ENCODE measurements at regions not wholly inside any gene's neighbourhood (a gene's known extent, or its start where the extent isn't known, plus 50 kb on each side); places are given as distances from the start of the nearest gene placed in this dataset.

- no peak overlapping the region for H3K4me3 Mint-ChIP-seq (ENCODE audit: low read depth)
- no peak for TF ChIP-seq CTCF (IDR thresholded peaks at IDR 0.05; ENCODE audit: unreplicated experiment)
- peaks cover 10% of the 10 kb centered on the region for H3K9me3 Mint-ChIP-seq (ENCODE audit: low read depth)
- H3K36me3 Mint-ChIP-seq (ENCODE audit: insufficient read depth) = no peaks in the 10 kb centered on the region
- H3K4me1 Mint-ChIP-seq (ENCODE audit: low read depth) = peaks cover 4% of the 10 kb centered on the region
- H3K27ac Mint-ChIP-seq = no peak overlapping the region
- no peak for DNase-seq (ENCODE audit: low spot score, unreplicated experiment)
- H3K27me3 Mint-ChIP-seq = no peaks in the 10 kb centered on the region
Measured at GRCh38 chr5:124072570-124072969, 560.6 kb downstream of the CSNK1G3 start.

- no peak for TF ChIP-seq CTCF (IDR thresholded peaks at IDR 0.05; ENCODE audit: unreplicated experiment)
- no peak overlapping the region for H3K27ac Mint-ChIP-seq
- no peak for DNase-seq (ENCODE audit: low spot score, unreplicated experiment)
- H3K36me3 Mint-ChIP-seq (ENCODE audit: insufficient read depth) = no peaks in the 10 kb centered on the region
- H3K4me1 Mint-ChIP-seq (ENCODE audit: low read depth) = peaks cover 11% of the 10 kb centered on the region
- no peak overlapping the region for H3K4me3 Mint-ChIP-seq (ENCODE audit: low read depth)
- peaks cover 6% of the 10 kb centered on the region for H3K9me3 Mint-ChIP-seq (ENCODE audit: low read depth)
- no peaks in the 10 kb centered on the region for H3K27me3 Mint-ChIP-seq
Measured at GRCh38 chr5:124071039-124071438, 559.1 kb downstream of the CSNK1G3 start.

- no peak for DNase-seq (ENCODE audit: low spot score, unreplicated experiment)
- H3K4me3 Mint-ChIP-seq (ENCODE audit: low read depth) = no peak overlapping the region
- no peak overlapping the region for H3K27ac Mint-ChIP-seq
- H3K36me3 Mint-ChIP-seq (ENCODE audit: insufficient read depth) = no peaks in the 10 kb centered on the region
- TF ChIP-seq CTCF (IDR thresholded peaks at IDR 0.05; ENCODE audit: unreplicated experiment) = no peak
- peaks cover 13% of the 10 kb centered on the region for H3K4me1 Mint-ChIP-seq (ENCODE audit: low read depth)
- no peaks in the 10 kb centered on the region for H3K27me3 Mint-ChIP-seq
- peaks cover 11% of the 10 kb centered on the region for H3K9me3 Mint-ChIP-seq (ENCODE audit: low read depth)
Measured at GRCh38 chr5:124065508-124065907, 553.5 kb downstream of the CSNK1G3 start.

GRCh38 chr5:124064956-124065355 lies 553.0 kb downstream of the CSNK1G3 start:
- H3K4me1 Mint-ChIP-seq (ENCODE audit: low read depth) = peaks cover 19% of the 10 kb centered on the region
- no peaks in the 10 kb centered on the region for H3K36me3 Mint-ChIP-seq (ENCODE audit: insufficient read depth)
- peaks cover 11% of the 10 kb centered on the region for H3K9me3 Mint-ChIP-seq (ENCODE audit: low read depth)
- H3K27me3 Mint-ChIP-seq = no peaks in the 10 kb centered on the region
- no peak overlapping the region for H3K27ac Mint-ChIP-seq
- no peak for DNase-seq (ENCODE audit: low spot score, unreplicated experiment)
- H3K4me3 Mint-ChIP-seq (ENCODE audit: low read depth) = no peak overlapping the region
- TF ChIP-seq CTCF (IDR thresholded peaks at IDR 0.05; ENCODE audit: unreplicated experiment) = no peak

GRCh38 chr5:124061663-124062062 lies 549.7 kb downstream of the CSNK1G3 start:
- Mint-ChIP-seq H3K9me3 (ENCODE audit: low read depth) (peaks cover 9% of the 10 kb centered on the region), H3K36me3 (ENCODE audit: insufficient read depth) (no peaks in the 10 kb centered on the region), H3K4me3 (ENCODE audit: low read depth) (no peak overlapping the region), H3K4me1 (ENCODE audit: low read depth) (peaks cover 44% of the 10 kb centered on the region), H3K27me3 (no peaks in the 10 kb centered on the region), H3K27ac (no peak overlapping the region)
- no peak for DNase-seq (ENCODE audit: low spot score, unreplicated experiment)
- no peak for TF ChIP-seq CTCF (IDR thresholded peaks at IDR 0.05; ENCODE audit: unreplicated experiment)
